ENCODE measurements at regions not wholly inside any gene's neighbourhood (a gene's known extent, or its start where the extent isn't known, plus 50 kb on each side); places are given as distances from the start of the nearest gene placed in this dataset.

GRCh38 chr5:133790898-133791297 is 177.5 kb downstream of the C5orf15 start:
- FAIRE-seq (no peak), DNase-seq (ENCODE audit: low read depth in 1 of 2, low spot score in 2 of 2) (no peak)
- H3K79me1 ChIP-seq (ENCODE audit: low read depth, low read length), result no peaks in the 10 kb centered on the region
- peaks cover 0 to 4% (median 2%) of the 10 kb centered on the region in 4 experiments; a peak in 2 of 7 replicates for H3K27me3 ChIP-seq (replicated peaks in 1 of 4; ENCODE audit: control insufficient read depth in 3 of 4, extremely low read depth in 1 of 4, insufficient read depth in 3 of 4, low read length in 3 of 4)
- H3K4me1 ChIP-seq (replicated peaks in 1 of 4; ENCODE audit: control insufficient read depth in 3 of 4, insufficient read depth in 4 of 4, low read length in 3 of 4), result peaks cover 0 to 8% (median 3%) of the 10 kb centered on the region in 4 experiments; a peak in 4 of 7 replicates
- H2BK12ac ChIP-seq (ENCODE audit: low read depth, low read length), result no peak overlapping the region
- no peak overlapping the region for H2AK5ac ChIP-seq (ENCODE audit: low read depth, low read length)
- H2BK15ac ChIP-seq (ENCODE audit: low read length), result no peak overlapping the region
- H3K9ac ChIP-seq (replicated peaks in 1 of 4; ENCODE audit: extremely low read depth in 1 of 4, low read depth in 3 of 4, low read length in 3 of 4), result no peak overlapping the region
- POLR2A ChIA-PET (ENCODE audit: partially characterized antibody), result no interaction called here
- H4K8ac ChIP-seq (ENCODE audit: extremely low read depth, insufficient read depth, low read length), result no peak overlapping the region
- H3K36me3 ChIP-seq (ENCODE audit: control insufficient read depth in 2 of 4, insufficient read depth in 4 of 4, low read length in 3 of 4), result no peaks in the 10 kb centered on the region
- no peak overlapping the region for H2BK20ac ChIP-seq (ENCODE audit: low read length)
- TF ChIP-seq YY1 (IDR thresholded peaks at IDR 0.05; ENCODE audit: low read depth, low read length) (no peak), CTCF (IDR thresholded peaks at IDR 0.05; ENCODE audit: control extremely low read depth in 1 of 3, insufficient read depth in 1 of 3, low read depth in 1 of 3, low read length in 3 of 3) (no peak), TAF7 (optimal IDR thresholded peaks at IDR 0.05; ENCODE audit: borderline replicate concordance, low read depth, low read length) (no peak)
- no peak overlapping the region for H3K4me2 ChIP-seq (ENCODE audit: insufficient read depth in 1 of 2, low read depth in 2 of 2, low read length in 2 of 2)
- H4K20me1 ChIP-seq (replicated peaks in 1 of 2; ENCODE audit: control insufficient read depth in 1 of 2, insufficient read depth in 2 of 2, low read length in 2 of 2), result no peaks in the 10 kb centered on the region
- H3K4ac ChIP-seq (replicated peaks; ENCODE audit: insufficient read length, low read depth, low read length), result no peak overlapping the region
- no peak overlapping the region for H3K4me3 ChIP-seq (ENCODE audit: extremely low read depth in 1 of 4, insufficient read depth in 2 of 4, low read depth in 3 of 4, low read length in 4 of 4)
- no peak overlapping the region for H2BK120ac ChIP-seq (replicated peaks; ENCODE audit: low read depth, low read length)
- H3K23ac ChIP-seq (ENCODE audit: insufficient read length), result no peak overlapping the region
- no peak overlapping the region for H4K5ac ChIP-seq (ENCODE audit: insufficient read length, low read depth, low read length)
- H2AFZ ChIP-seq (ENCODE audit: low read length), result no peak overlapping the region
- H4K91ac ChIP-seq (replicated peaks; ENCODE audit: insufficient read length, low read length), result no peak overlapping the region
- H3K56ac ChIP-seq (replicated peaks; ENCODE audit: insufficient read length, low read depth, low read length), result no peak overlapping the region
- no peaks in the 10 kb centered on the region for H3K79me2 ChIP-seq (ENCODE audit: control insufficient read depth in 1 of 2, insufficient read depth in 2 of 2, low read length in 2 of 2)
- H3K18ac ChIP-seq (ENCODE audit: extremely low read depth, low read length), result no peak overlapping the region
- CTCF ChIA-PET (ENCODE audit: partially characterized antibody), result interaction anchor here (0.7 to 2.5 kb wide), 3 partner anchors 15 to 77 kb away, joined by 3 to 16 read pairs (median 5); no protein-coding TSS in a partner anchor
- H3K27ac ChIP-seq (ENCODE audit: low read depth, low read length), result no peak overlapping the region
- H3K23me2 ChIP-seq (ENCODE audit: low read depth, low read length), result no peaks in the 10 kb centered on the region; the same call in 1 of the 2 replicates
- no peak overlapping the region for H2BK5ac ChIP-seq (ENCODE audit: low read depth, low read length)
- H3K14ac ChIP-seq (ENCODE audit: insufficient read length), result no peak overlapping the region
- H3K9me3 ChIP-seq (ENCODE audit: insufficient read depth in 2 of 2, low read depth in 1 of 2, low read length in 1 of 2), result no peaks in the 10 kb centered on the region
- WGBS, 2 experiments (ENCODE audit: extremely low coverage in 1 of 2, insufficient coverage in 1 of 2, insufficient read length in 1 of 2, insufficient replicate concordance in 2 of 2, low coverage in 1 of 2, low lambda C conversion rate in 2 of 2, missing lambda C conversion rate in 1 of 2), result 90% methylated on average over 1 of the region's 1 CpG; no CpG with 5 or more reads in 1 of the 2 experiments
